Neuronal stem cell (in vitro differentiated cells): ENCODE measurements at regions not wholly inside any gene's neighbourhood (a gene's known extent, or its start where the extent isn't known, plus 50 kb on each side); places are given as distances from the start of the nearest gene placed in this dataset.

Experiments
- DNase-seq: peaks from one replicate; pipeline ENCODE4 v3.0.0-alpha.2; 2013; ENCODE audit warnings: low spot score
- H2AFZ ChIP-seq: one replicate; pipeline ENCODE4 v1.6.1; 2013; ENCODE audit warnings: mild to moderate bottlenecking, low read length, inconsistent platforms
- H2AK5ac ChIP-seq: 2 replicates; pipeline ENCODE4 v1.6.1; 2013; ENCODE audit warnings: low read depth, mild to moderate bottlenecking, inconsistent platforms, low read length, moderate library complexity, mixed read lengths
- H2BK120ac ChIP-seq: 2 replicates; pipeline ENCODE4 v1.6.1; 2013; ENCODE audit warnings: low read depth, mild to moderate bottlenecking, inconsistent platforms, low read length, moderate library complexity, mixed read lengths
- H2BK12ac ChIP-seq: one replicate; pipeline ENCODE4 v1.6.1; 2013; ENCODE audit warnings: low read length, inconsistent platforms
- H2BK15ac ChIP-seq: 2 replicates; pipeline ENCODE4 v1.6.1; 2013; ENCODE audit warnings: mild to moderate bottlenecking, low read length, inconsistent platforms, mixed read lengths
- H2BK5ac ChIP-seq: one replicate; pipeline ENCODE4 v1.6.1; 2013; ENCODE audit warnings: inconsistent platforms, mild to moderate bottlenecking, low read length, moderate library complexity
- H3K14ac ChIP-seq: one replicate; pipeline ENCODE4 v1.6.1; 2013; ENCODE audit warnings: low read length, inconsistent platforms
- H3K18ac ChIP-seq: 2 replicates; pipeline ENCODE4 v1.6.1; 2013; ENCODE audit warnings: low read length, inconsistent platforms
- H3K23ac ChIP-seq: 2 replicates; pipeline ENCODE4 v1.6.1; 2013; ENCODE audit warnings: low read depth, mild to moderate bottlenecking, mixed read lengths, low read length, inconsistent platforms; ENCODE audit not compliant: poor library complexity
- H3K27ac ChIP-seq: replicated peaks from 3 replicates; pipeline ENCODE4 v1.5.1; 2013; ENCODE audit warnings: low read length, inconsistent platforms
- H3K27me3 ChIP-seq, 3 experiments: 2 replicates each; pipeline ENCODE4 v1.6.1; 2013; ENCODE audit warnings: low read length in 3 of 3, mild to moderate bottlenecking in 2 of 3, inconsistent platforms in 1 of 3, low read depth in 1 of 3, mixed read lengths in 1 of 3, moderate library complexity in 1 of 3; ENCODE audit not compliant: control insufficient read depth in 3 of 3, insufficient read depth in 3 of 3
- H3K36me3 ChIP-seq, 2 donors: replicated peaks in 1 of 2; 2 replicates each; pipeline ENCODE4 v1.6.1; 2013; ENCODE audit warnings: low read length in 2 of 2; ENCODE audit not compliant: control insufficient read depth in 2 of 2, insufficient read depth in 2 of 2
- H3K4ac ChIP-seq: 2 replicates; pipeline ENCODE4 v1.6.1; 2013; ENCODE audit warnings: inconsistent platforms, mild to moderate bottlenecking, low read length, moderate library complexity
- H3K4me1 ChIP-seq, 2 donors: 1 replicate in 1 of 2; 2 replicates in 1 of 2; pipeline ENCODE4 v1.6.1; 2013; ENCODE audit warnings: low read length in 2 of 2, low read depth in 1 of 2; ENCODE audit not compliant: control insufficient read depth in 2 of 2, insufficient read depth in 1 of 2
- H3K4me2 ChIP-seq: one replicate; pipeline ENCODE4 v1.6.1; 2013; ENCODE audit warnings: mild to moderate bottlenecking, low read length, inconsistent platforms; ENCODE audit not compliant: insufficient read depth, poor library complexity, severe bottlenecking
- H3K4me3 ChIP-seq, 2 donors: 2 replicates each; pipeline ENCODE4 v1.5.1; 2013; ENCODE audit warnings: low read length in 2 of 2, mild to moderate bottlenecking in 2 of 2, inconsistent platforms in 1 of 2, moderate library complexity in 1 of 2
- H3K79me1 ChIP-seq: one replicate; pipeline ENCODE4 v1.6.1; 2013; ENCODE audit warnings: low read depth, mild to moderate bottlenecking, inconsistent platforms, low read length, moderate library complexity
- H3K9ac ChIP-seq: one replicate; pipeline ENCODE4 v1.6.1; 2013; ENCODE audit warnings: mild to moderate bottlenecking, low read depth, low read length, inconsistent platforms; ENCODE audit not compliant: poor library complexity
- H3K9me3 ChIP-seq, 2 donors: replicated peaks in 1 of 2; 2 replicates each; pipeline versions ENCODE3 to v1.6.1; 2013; ENCODE audit warnings: low read length in 2 of 2, mild to moderate bottlenecking in 2 of 2, inconsistent platforms in 1 of 2, low read depth in 1 of 2, mixed read lengths in 1 of 2, moderate library complexity in 1 of 2; ENCODE audit not compliant: control insufficient read depth in 2 of 2, insufficient read depth in 1 of 2
- H4K8ac ChIP-seq: one replicate; pipeline ENCODE4 v1.6.1; 2013; ENCODE audit warnings: low read depth, mild to moderate bottlenecking, inconsistent platforms, low read length, moderate library complexity
- H4K91ac ChIP-seq: one replicate; pipeline ENCODE4 v1.6.1; 2013; ENCODE audit warnings: low read length, low read depth, mild to moderate bottlenecking, inconsistent platforms; ENCODE audit not compliant: poor library complexity
- WGBS, 2 donors: extraction: QIAGEN DNeasy Blood & Tissue Kit; methylation state at CpG; one replicate each; pipeline ENCODE4 v1.1.7; 2013; ENCODE audit warnings: missing lambda C conversion rate in 2 of 2, mixed read lengths in 1 of 2; ENCODE audit not compliant: insufficient read length in 2 of 2, insufficient replicate concordance in 1 of 2; ENCODE audit errors: extremely low coverage in 2 of 2; 5-methylcytosine and 5-hydroxymethylcytosine counted together

DNA sequence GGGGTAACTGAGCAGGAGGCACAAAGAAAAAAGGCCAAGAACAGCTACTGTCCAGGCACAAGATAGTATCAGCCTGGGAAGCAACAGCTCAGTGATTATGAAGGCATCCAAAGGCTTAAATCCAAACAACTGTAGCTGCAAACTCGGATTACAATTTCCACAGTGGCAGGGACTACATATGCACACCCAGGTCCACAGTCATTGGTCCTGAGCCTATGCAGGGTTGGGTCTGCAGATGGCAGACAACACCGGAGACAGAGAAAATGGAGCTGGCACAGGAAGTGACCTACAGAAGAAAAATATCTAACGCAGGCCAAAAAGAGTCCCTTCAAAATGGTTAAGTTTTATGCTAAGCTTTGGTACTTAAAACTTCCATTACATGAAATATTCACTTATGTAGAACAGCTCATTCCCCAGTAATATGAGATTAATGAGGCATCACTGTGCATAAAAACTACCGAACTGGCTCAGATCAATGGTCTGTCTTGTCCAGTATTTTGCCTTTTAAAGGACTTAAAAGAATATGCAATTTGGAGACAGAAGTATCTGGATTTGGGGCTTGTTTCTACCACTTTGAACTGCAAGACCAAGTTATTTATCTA lies 132.1 kb downstream of the SUCLG1 start:
- Histone ChIP-seq H3K9ac (no peak overlapping the region), H3K79me1 (no peaks in the 10 kb centered on the region), H2BK15ac (no peak overlapping the region), H2AK5ac (no peak overlapping the region), H2AFZ (no peak overlapping the region), H3K14ac (no peak overlapping the region), H3K4me3 (no peak overlapping the region), H3K4me2 (no peak overlapping the region), H4K91ac (no peak overlapping the region), H3K27ac (no peak overlapping the region), H3K18ac (no peak overlapping the region), H3K36me3 (no peaks in the 10 kb centered on the region), H3K4me1 (peaks cover 0 to 1% of the 10 kb centered on the region in 2 donors), H2BK12ac (no peak overlapping the region), H4K8ac (no peak overlapping the region), H3K27me3 (no peaks in the 10 kb centered on the region), H3K9me3 (peaks cover 0 to 3% of the 10 kb centered on the region in 2 donors), H2BK5ac (no peak overlapping the region), H3K4ac (no peak overlapping the region), H2BK120ac (no peak overlapping the region), H3K23ac (no peak overlapping the region)
- WGBS, 2 donors = no CpG with 5 or more reads among the region's 4 CpGs
- no peak for DNase-seq

GRCh38 chr2:84323890-84324289 lies 135.2 kb downstream of the SUCLG1 start:
- H4K8ac ChIP-seq = no peak overlapping the region
- no peak overlapping the region for H2AFZ ChIP-seq
- H2BK15ac ChIP-seq = no peak overlapping the region
- no peak overlapping the region for H3K4me3 ChIP-seq
- WGBS, 2 donors = no CpG with 5 or more reads among the region's 2 CpGs
- no peak overlapping the region for H3K23ac ChIP-seq
- H2BK12ac ChIP-seq = no peak overlapping the region
- H4K91ac ChIP-seq = no peak overlapping the region
- H2BK5ac ChIP-seq = no peak overlapping the region
- no peak overlapping the region for H2AK5ac ChIP-seq
- no peaks in the 10 kb centered on the region for H3K27me3 ChIP-seq
- no peaks in the 10 kb centered on the region for H3K9me3 ChIP-seq
- H3K18ac ChIP-seq = no peak overlapping the region
- H3K79me1 ChIP-seq = no peaks in the 10 kb centered on the region
- no peak overlapping the region for H3K27ac ChIP-seq
- H3K36me3 ChIP-seq = no peaks in the 10 kb centered on the region
- H3K4ac ChIP-seq = no peak overlapping the region
- H3K4me2 ChIP-seq = no peak overlapping the region
- peaks cover 0 to 1% of the 10 kb centered on the region in 2 donors for H3K4me1 ChIP-seq
- DNase-seq = no peak
- no peak overlapping the region for H2BK120ac ChIP-seq
- H3K9ac ChIP-seq = no peak overlapping the region
- no peak overlapping the region for H3K14ac ChIP-seq

- H3K4me2 ChIP-seq = no peak overlapping the region
- no peaks in the 10 kb centered on the region for H3K27me3 ChIP-seq
- H3K36me3 ChIP-seq = no peaks in the 10 kb centered on the region
- H2BK15ac ChIP-seq = no peak overlapping the region
- no peak overlapping the region for H4K91ac ChIP-seq
- H3K9ac ChIP-seq = no peak overlapping the region
- WGBS, 2 donors = no CpG with 5 or more reads among the region's 2 CpGs
- no peak overlapping the region for H3K14ac ChIP-seq
- H3K79me1 ChIP-seq = no peaks in the 10 kb centered on the region
- no peak overlapping the region for H3K27ac ChIP-seq
- no peak overlapping the region for H3K4ac ChIP-seq
- H4K8ac ChIP-seq = no peak overlapping the region
- no peak overlapping the region for H2AK5ac ChIP-seq
- H2BK120ac ChIP-seq = no peak overlapping the region
- no peak overlapping the region for H3K23ac ChIP-seq
- H3K9me3 ChIP-seq = no peaks in the 10 kb centered on the region
- H2BK5ac ChIP-seq = no peak overlapping the region
- H3K18ac ChIP-seq = no peak overlapping the region
- no peak overlapping the region for H3K4me3 ChIP-seq
- no peak for DNase-seq
- H2AFZ ChIP-seq = no peak overlapping the region
- no peak overlapping the region for H2BK12ac ChIP-seq
- H3K4me1 ChIP-seq = peaks cover 0 to 1% of the 10 kb centered on the region in 2 donors
Measured at GRCh38 chr2:84320940-84321339, 138.1 kb downstream of the SUCLG1 start.

GRCh38 chr2:84319581-84319980 lies 139.5 kb downstream of the SUCLG1 start:
- H2BK12ac ChIP-seq = no peak overlapping the region
- no peak overlapping the region for H3K4ac ChIP-seq
- no peak overlapping the region for H2BK120ac ChIP-seq
- WGBS, 2 donors = no CpG with 5 or more reads among the region's 6 CpGs
- H3K27me3 ChIP-seq = no peaks in the 10 kb centered on the region
- no peak overlapping the region for H4K91ac ChIP-seq
- no peak overlapping the region for H3K23ac ChIP-seq
- no peak overlapping the region for H2BK15ac ChIP-seq
- H3K4me2 ChIP-seq = no peak overlapping the region
- H3K4me3 ChIP-seq = no peak overlapping the region
- no peaks in the 10 kb centered on the region for H3K79me1 ChIP-seq
- H3K14ac ChIP-seq = no peak overlapping the region
- no peak overlapping the region for H2AFZ ChIP-seq
- no peak overlapping the region for H2BK5ac ChIP-seq
- no peaks in the 10 kb centered on the region for H3K9me3 ChIP-seq
- no peak overlapping the region for H3K27ac ChIP-seq
- no peak overlapping the region for H4K8ac ChIP-seq
- H3K36me3 ChIP-seq = no peaks in the 10 kb centered on the region
- no peak overlapping the region for H2AK5ac ChIP-seq
- H3K4me1 ChIP-seq = peaks cover 0 to 1% of the 10 kb centered on the region in 2 donors
- no peak overlapping the region for H3K9ac ChIP-seq
- H3K18ac ChIP-seq = no peak overlapping the region
- DNase-seq = no peak
